GM10266 (cell line): ENCODE measurements at regions not wholly inside any gene's neighbourhood (a gene's known extent, or its start where the extent isn't known, plus 50 kb on each side); places are given as distances from the start of the nearest gene placed in this dataset.

Source experiments
- DNase-seq: peaks from one replicate; pipeline ENCODE4 v3.0.0; 2012; ENCODE audit errors: extremely low spot score
- CTCF ChIP-seq: IDR thresholded peaks from 2 replicates; pipeline ENCODE4 v1.5.1; 2012; ENCODE audit warnings: mild to moderate bottlenecking, low read depth; ENCODE audit not compliant: control insufficient read depth, insufficient read depth; ENCODE audit errors: missing control alignments

- no peak for TF ChIP-seq CTCF
- no peak for DNase-seq
These were observed 351.1 kb upstream of the IRX2 start for GRCh38 chr5:3102531-3102930.

- DNase-seq, result no peak
- no peak for TF ChIP-seq CTCF
These were observed 350.1 kb upstream of the IRX2 start for GRCh38 chr5:3101561-3101960.

GRCh38 chr5:3100921-3101551 lies 349.6 kb upstream of the IRX2 start:
- no peak for DNase-seq
- no peak for TF ChIP-seq CTCF

GRCh38 chr5:3099954-3100353 lies 348.5 kb upstream of the IRX2 start:
- DNase-seq, result no peak
- TF ChIP-seq CTCF, result no peak

GRCh38 chr5:3099526-3099925 lies 348.0 kb upstream of the IRX2 start:
- no peak for DNase-seq
- TF ChIP-seq CTCF, result no peak

- DNase-seq, result no peak
- TF ChIP-seq CTCF, result no peak
These were observed 347.3 kb upstream of the IRX2 start for GRCh38 chr5:3098821-3099220.

GRCh38 chr5:3092664-3093063 lies 341.2 kb upstream of the IRX2 start:
- no peak for TF ChIP-seq CTCF
- DNase-seq, result no peak
